NCI-H1417 (cell line): ENCODE measurements at regions not wholly inside any gene's neighbourhood (a gene's known extent, or its start where the extent isn't known, plus 50 kb on each side); places are given as distances from the start of the nearest gene placed in this dataset.
A peak's percentile ranks its signal among the peaks of the same experiment; 100 is the strongest.

Experiments used
- DNase-seq, 3 experiments: peaks; one replicate each; lab custom pipeline; 2025; lab: John Stamatoyannopoulos, UW

DNA sequence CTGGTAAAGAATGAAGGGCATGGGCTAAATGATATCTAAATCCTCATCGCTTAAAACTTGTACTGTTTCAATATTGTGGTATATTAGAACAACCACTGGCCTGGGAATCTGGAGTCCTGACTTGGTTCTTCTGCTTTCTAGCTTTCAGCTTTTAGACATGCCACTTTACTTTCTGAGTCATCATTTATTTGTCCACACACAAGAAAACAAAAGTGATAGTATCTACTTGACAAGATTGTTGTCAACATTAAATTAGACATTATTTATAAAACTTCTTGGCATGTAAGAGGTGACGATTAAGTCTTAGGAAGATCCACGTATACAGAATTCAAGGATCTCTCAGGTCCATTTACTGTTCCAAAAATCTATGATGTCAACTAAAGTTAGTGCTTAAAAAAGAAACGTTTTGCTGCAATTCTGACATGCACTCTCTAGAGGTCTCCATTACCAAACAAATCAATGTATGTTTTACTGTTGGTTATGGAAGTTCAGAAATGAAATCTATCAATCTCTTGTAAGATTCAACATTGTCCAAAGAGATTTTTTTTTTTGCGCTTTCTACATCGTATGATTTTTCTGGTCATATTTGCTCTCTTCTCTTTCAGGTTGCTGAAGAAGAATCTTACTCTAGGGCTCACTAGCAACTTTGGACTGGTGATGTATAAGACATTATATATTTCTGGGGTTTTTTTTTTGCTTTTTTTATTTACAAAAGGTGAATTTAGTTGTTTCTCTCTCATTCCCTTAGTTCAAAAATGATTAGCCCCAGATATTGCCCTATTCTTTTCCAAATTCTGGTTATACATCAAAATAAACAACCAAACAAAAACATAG, 53.6 kb upstream of the DYNC1I1 start:
- DNase-seq: peak in 2 of 3 experiments; percentile 2 to 79

DNA sequence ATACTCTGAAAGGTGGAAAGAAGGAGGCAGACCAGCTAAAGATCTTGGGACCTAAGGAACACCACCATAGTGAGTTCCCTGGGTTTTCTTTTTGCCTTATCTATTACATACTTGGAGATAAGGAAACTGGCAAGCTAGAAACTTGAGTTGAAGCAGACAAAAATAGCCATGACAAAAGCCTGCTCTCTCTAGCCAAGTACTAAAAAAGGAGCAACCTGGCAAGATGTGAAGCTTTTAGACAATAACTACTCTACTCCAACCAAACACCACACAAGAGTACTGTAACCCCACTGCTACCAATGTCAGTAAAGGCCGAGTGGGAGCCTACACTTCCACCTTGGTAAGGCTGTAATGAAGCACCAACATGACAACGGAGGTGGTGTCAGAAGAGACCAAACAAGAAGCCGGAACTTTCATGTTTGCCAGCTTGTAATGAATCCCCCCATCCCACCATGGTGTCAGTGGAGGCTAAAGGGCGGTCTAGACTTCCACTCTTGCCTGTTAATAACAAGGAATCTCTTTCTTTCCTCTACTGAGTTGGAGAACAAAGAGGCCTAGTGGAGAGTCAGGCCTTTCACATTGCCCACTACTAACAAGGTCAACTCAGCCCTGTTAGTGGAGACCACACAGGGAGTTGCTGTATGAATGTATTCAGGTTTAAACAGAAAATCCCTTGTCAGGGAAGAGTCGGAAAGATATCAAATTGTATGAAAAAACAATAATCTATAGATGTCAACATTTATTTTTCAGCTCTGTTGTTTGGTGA, 55.8 kb upstream of the DYNC1I1 start:
- no peak for DNase-seq

DNA sequence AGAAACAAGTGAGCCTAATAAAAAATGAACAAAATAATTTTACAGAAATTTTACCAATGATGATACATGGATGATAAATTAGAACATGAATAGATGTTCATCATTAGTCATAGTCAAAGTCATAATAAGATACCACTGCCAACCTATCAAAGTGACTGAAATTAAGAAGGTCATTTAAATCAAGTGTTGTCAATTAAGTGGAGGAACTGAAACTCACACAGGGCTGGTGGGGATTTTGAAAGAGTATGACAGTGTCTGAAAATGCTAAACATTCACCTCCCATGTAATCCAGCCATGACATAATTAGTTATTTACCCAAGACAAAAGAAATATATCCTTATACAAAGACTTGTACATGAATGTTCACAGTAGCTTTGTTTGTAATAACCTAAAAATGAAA, 57.1 kb upstream of the DYNC1I1 start:
- DNase-seq: no peak

DNA sequence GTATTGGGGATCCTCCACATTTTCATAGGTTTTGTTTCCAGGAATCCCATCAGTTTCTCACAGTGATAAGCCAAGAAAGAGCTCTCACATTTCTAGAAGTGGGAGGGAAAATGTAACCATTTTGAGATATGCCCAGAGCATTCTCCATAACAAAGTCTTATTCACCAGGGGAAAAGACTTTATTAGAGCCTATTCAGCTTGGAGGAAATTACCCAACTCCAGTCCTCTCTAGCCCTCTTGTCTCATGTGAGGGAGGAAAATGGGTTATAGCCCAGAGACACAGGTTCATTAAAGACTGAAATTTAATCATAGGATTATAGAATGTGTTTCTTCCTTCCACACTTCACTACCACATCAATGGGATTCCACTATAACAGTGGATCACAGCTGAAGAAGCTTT, 61.6 kb upstream of the DYNC1I1 start:
- no peak for DNase-seq

DNA sequence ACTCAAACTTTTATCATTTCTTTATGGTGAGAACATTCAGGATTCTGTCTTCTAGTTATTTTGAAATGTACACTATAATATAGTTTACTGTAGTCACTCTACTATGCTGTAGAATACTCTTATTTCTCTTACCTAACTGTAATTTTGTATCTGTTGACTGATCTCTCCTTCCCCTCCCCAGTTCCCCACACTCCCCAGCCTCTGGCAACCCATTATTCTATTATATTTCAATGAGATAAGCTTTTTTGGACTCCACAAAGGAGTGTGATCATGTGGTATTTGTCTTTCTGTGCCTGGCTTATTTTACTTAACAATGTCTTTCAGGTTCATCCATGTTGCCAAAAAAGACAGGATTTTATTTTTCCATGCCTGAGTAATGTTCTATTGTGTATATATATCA, 71.4 kb upstream of the DYNC1I1 start:
- peak in 1 of 3 experiments; percentile 43 for DNase-seq

DNA sequence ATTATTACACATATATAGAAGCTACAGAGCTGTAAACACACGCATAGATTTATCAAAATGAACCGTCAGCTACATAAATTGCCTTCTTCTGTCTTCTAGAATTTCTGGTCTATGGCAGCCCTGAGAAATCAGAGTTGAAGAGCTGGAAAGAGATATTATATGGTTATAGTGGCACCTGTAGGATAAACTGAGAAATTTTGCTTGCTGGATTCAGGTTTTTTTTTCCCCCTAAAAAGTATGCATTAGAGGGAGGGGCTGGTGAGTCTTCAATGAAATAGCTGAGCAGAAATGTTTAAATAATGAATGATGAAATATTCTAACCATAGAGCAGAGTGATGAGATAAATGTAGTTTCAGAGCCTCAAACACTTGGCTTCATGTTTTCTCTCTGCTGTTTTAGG, 78.0 kb upstream of the DYNC1I1 start:
- peak in 2 of 3 experiments; percentile 18 to 54 for DNase-seq

DNA sequence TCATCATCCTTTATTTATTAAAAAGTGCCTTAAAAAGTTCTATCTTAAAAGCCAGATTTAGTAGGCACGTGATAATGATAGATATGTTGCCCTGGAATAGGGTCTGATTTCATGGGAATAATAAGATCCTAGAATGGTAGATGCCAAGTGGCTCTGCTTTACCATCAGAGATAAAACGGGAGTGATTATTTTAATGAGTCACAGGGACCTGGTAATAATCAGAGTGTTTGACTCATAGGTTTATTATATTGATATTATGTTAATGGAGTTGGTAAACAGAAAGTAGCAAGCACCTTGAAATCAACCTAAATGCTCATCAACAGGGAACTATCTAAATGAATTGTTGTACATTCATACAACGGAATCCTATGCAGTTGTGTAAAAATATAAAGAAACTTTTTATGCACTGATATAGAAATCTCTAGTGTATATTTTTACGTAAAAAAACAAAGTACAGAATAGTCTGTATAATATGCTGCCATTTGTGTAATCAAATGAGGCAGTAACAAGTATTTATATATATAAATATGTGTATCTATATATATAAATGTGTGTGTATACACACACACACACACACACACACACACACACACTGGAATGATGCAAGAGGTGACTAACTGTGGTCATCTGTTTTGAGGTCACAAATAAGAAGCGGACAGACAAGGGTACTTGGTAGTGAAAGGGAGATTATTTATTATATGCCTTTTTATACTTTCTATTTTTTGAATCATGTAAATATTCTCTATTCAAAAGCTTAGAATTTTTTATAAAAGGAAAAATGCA, 78.6 kb upstream of the DYNC1I1 start:
- DNase-seq: peak in 1 of 3 experiments; percentile 51

DNA sequence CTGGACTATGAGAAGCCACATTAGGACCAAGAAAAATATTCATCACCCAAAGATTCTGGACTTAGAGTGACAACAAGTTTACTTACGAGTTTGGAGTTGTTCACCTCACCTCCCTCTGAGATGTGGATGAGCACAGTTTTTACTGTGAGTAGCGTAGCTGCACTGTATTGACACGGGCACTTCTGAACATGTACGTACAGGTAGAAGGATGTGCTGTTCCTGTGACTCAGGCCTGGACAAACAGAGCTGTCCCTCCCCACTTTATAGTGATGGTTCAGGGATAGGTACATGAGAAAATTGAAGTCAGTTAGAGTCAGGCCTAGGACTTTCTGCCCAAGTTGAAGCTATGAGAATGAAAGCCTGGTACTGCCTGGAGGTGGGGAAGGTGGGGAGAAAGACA, 80.9 kb upstream of the DYNC1I1 start:
- peak in 2 of 3 experiments; percentile 46 to 62 for DNase-seq

DNA sequence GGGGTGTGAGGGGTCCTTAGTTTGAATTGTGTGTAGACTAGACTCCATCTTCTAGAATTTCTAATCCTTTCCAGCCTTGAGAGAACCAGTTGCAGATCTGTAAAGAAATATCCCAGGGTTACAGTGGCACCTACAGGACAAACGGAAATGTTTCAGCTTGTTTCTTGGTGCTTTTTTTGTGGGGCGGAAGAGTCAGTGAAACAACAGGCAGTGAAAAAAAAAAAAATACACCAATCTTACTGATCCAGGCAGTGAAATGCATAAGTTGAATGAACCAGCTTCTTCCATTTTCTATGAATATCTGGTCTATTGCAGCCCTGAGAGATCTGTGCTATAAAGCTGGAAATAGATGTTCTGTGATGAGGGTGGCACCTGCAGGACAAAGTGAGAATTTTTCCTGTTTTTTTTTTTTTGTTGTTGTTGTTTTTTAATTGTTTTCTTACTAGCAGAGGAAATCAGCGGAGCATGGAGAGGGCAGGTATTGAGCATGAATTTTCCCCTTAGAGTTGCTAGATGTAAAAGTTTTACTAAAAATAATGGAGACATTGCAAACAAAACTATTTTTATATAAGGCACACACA, 81.9 kb upstream of the DYNC1I1 start:
- DNase-seq: peak; percentile 39 to 92 (median 72)

DNA sequence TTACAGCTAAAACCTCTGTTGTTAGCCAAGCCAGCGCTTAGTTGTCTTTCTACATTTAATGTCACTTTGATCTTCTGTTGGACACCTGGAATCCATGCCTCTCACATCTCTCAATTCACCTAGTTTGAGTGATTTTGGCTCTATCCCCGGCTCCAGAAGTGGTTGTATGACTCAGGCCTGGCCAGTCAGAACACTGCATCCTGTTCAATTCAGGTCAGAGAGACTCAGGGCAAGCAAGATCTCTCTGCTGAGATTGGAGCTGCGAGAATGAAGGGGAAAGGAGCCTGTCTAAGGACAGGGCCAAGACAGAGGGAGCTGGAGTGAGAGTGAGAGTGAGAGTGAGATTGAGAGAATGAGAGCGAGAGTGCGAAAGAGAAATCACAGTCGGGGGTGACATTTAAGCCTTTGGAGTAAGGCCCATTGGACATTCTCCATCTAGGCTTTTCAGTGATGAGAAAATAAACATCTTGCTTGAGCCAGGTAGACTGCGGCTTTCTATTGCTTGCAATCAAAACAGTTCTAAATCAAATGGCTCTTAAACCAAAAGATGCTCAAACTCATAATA, 83.3 kb upstream of the DYNC1I1 start:
- no peak for DNase-seq

DNA sequence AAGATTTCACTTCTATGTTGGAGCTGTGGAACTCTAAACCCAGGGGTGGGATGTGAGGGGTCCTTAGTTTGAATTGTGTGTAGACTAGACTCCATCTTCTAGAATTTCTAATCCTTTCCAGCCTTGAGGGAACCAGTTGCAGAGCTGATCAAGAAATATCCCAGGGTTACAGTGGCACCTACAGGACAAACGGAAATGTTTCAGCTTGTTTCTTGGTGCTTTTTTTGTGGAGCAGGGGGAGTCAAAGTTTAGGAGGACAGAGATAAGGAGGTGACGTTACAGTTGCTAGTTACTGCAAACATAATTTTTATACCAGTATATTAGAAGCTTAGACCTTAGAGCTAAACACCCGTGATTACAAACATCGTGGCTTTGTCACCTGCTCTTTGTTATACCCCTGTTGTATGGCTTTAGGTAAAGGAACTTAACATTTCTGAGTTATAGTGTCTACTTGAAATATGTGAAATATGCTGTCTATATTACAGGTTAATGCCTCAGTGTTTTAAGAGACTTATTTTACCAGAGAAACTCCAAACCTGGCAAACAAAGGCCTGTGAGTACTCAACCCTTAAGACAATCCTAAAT, 84.5 kb upstream of the DYNC1I1 start:
- DNase-seq: peak; percentile 27 to 85 (median 55)

DNA sequence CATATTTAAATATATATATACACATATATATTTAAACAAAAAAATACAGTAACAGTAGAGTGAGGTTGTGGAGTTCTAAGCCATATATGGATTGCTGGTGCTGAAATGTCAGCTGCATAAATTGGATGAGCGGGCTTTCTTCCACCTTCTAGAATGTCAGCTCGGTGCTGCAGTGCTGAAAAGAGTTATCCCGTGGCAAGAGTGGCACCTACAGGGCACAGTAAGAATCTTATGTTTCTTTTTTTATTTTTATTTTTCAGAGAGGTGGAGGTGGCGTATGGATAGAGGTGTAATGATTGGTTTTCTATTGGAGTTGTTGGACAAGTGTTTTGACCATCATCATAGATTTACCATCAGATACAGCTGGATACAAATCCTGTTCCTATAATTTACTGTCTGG, 86.2 kb upstream of the DYNC1I1 start:
- peak; percentile 46 to 86 (median 47) for DNase-seq

DNA sequence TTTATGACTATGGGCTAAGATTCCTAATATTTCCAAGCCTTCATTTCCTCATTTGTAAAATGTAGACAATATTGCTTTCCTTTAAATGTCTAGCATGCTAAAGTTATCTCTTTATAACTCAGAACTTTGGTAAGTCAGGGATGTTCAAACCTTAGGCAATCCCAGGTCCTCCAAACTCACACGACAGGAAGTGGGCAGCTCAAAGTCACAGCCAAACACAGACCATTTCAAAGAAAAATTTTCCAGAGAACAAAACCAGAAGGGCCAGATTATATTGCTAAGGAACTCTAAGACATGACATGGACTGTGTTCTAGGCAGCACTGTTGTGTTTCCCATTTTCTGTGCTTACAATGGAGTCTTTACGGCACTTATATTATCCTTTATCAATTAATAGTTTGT, 87.8 kb upstream of the DYNC1I1 start:
- no peak for DNase-seq

DNA sequence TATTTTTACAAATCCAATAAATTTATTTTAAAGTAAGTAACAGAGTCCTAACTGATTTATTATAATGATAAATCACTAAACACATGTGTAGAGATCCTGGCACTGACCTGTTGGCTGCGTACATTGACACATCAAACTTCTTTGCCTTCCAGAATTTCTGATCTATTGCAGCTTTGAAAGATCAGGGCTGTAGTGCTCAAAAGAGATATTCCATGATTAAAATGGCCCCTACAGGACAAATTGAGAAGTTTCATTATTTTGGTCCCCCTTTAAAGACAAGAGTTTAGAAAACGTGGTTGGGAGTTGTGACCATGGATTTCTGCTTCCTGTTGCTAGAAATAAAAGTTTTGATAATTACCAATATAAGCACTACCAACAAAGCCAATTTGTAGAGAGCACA, 87.7 kb upstream of the PDK4 start:
- DNase-seq: peak; percentile 37 to 78 (median 68)

DNA sequence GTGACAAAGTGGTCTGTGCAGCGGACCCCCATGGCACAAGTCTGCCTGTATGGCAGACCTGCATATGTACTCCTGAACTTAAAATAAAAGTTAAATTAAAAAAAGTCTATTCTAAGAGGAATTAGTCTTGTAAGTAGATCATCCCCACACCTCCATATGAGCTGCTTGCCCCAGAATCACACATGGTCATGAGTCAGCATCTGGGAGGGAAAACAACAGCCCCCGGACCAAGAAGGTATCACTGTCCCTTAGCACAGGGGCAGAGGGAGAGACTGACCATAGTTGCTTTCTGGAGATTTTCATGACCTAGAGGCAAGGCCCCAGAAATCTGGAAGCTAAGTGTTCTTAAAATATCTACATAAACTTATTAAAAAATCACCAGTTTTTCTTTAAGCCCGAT, 86.6 kb upstream of the PDK4 start:
- no peak for DNase-seq

DNA sequence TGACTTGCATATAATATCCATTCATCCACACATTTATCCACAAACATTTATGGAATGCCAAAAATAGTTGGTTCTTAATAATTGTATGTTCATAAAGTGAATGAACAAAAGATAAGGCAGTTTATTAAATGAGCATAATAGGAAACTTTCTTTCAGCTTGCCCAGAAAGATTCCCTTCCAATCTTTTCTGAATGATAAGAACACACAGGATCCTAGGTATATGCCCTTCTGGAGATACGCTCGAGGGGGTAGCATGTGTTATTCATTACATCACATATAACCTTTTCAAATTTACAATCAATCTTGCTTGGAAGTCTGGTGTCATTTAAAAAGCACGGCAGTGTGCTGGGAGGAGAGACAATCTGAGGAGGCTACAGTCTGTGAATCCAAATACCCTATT, 80.4 kb upstream of the PDK4 start:
- no peak for DNase-seq

DNA sequence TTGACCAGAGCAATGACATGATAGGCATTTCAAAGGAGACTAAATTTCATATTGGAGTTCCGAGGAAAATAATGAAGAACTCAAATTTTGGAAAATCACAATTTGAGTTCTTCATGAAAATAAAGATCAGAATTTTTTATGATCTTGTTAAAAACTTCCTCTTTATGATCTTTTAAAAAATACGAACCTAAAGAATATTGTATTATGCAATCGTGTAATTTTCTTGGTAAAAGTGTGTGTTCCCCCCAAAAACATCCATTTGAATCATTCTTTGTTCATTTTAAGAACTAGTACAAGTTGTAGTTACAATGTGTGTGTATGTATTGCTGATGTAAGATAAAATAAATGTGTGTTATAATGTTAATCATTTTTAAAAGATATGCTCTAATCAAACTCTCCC, 79.3 kb upstream of the PDK4 start:
- DNase-seq: no peak

DNA sequence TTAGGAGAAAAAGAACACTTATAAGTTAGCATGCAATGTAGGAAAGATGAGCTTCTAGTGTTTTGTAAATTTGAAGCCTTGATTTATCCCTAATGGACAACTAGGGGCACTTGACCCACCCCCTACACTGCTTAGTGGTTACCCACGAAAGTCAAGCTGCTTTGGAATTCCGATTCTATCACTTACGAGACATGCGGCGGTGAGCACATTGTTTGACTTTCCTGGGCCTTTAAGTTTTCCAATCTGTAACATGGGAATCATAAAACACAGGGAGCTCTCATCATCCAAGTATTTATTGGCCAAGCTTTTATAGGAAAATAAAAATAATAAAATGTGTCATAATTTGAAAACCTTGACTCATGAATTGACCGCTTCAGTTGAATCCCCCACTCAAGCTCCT, 78.7 kb upstream of the PDK4 start:
- DNase-seq: peak in 1 of 3 experiments; percentile 16

DNA sequence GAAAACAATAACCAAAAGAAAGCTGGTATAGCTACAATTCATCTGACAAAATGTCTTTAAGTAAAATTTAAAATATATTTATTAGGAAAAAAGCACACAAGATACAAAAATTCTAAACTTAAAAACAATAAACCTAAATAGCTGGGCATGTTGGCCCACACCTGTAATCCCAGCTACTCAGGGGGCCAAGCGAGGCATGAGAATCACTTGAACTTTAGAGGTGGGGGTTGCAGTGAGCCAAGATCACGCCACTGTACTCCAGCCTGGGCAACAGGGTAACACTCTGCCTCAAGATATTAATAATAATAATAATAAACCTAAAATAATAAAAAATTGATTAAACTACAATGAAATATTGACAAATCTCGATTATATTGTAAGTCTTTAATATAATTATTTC, 77.8 kb upstream of the PDK4 start:
- DNase-seq: no peak

DNA sequence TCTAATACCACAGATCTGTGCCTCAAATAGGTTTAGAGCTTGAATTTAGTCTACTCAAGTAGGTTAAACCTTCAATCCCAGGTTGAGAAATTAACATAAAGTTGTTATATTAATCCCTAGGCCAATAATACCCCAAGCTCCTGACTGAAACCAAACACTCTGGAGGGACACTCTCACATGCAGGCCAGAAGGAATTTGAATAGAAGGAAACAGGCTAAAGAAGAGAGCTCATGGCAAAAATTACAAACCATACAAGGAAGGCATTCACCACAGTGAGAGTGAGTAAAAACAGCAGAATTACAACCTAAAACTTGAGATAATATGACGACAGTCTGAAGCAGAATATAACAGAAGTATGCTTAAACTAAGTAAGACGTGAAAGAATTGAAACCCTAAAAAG, 76.1 kb upstream of the PDK4 start:
- no peak for DNase-seq

DNA sequence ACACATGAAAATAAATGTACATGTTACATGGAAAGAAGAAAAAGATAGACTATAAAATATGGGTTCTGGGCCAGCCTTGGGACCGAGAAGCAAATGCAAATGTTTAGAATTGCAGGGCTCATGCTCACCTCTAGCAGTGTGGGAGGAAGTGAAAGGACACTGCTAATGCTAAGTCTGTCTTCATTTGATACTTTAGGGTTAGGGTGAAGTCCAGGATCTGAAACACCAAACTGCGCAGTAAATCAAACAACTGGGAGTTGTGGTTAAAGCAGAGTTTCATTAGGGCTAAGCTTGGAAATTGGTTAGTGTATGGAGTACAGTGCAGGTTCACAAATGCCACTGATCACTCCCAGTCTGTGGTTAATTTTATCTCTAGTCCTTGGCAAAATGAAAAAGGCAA, 73.2 kb upstream of the PDK4 start:
- no peak for DNase-seq
